ENCODE measurements at regions not wholly inside any gene's neighbourhood (a gene's known extent, or its start where the extent isn't known, plus 50 kb on each side); places are given as distances from the start of the nearest gene placed in this dataset.

DNA sequence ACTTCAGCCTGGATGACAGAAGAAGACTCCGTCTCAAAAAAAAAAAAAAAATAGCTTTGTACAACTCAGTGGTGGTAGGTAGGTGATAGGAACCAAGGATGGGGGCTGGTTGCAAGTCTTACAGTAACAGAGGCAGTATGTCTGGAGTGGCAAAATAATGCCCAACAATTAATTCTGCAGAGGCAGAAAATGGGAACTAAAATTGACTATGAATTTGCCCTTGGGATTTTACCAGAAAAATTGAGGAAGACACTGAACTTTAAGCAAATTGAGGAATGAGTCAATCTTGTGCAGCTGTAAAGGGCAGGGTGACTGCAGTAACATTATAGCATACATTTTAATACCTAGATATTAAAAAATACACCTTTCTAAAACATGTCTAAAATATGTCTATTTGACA, 116.1 kb upstream of the FOXN2 start:
- TF ChIP-seq, protein P1, sequence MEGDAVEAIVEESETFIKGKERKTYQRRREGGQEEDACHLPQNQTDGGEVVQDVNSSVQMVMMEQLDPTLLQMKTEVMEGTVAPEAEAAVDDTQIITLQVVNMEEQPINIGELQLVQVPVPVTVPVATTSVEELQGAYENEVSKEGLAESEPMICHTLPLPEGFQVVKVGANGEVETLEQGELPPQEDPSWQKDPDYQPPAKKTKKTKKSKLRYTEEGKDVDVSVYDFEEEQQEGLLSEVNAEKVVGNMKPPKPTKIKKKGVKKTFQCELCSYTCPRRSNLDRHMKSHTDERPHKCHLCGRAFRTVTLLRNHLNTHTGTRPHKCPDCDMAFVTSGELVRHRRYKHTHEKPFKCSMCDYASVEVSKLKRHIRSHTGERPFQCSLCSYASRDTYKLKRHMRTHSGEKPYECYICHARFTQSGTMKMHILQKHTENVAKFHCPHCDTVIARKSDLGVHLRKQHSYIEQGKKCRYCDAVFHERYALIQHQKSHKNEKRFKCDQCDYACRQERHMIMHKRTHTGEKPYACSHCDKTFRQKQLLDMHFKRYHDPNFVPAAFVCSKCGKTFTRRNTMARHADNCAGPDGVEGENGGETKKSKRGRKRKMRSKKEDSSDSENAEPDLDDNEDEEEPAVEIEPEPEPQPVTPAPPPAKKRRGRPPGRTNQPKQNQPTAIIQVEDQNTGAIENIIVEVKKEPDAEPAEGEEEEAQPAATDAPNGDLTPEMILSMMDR (IDR thresholded peaks at IDR 0.05), result no peak
- TF ChIP-seq POLR2A (IDR thresholded peaks at IDR 0.05), result no peak

All from right lobe of liver (tissue), 4 donors.